HG03060 (cell line): ENCODE measurements at regions not wholly inside any gene's neighbourhood (a gene's known extent, or its start where the extent isn't known, plus 50 kb on each side); places are given as distances from the start of the nearest gene placed in this dataset.
"Not testable (repeated sequence)": the region's sequence is repeated elsewhere in the genome, so short reads cannot be mapped to it uniquely, and the experiment has no call there.

Source experiments
- ATAC-seq: cut with Tn5 transposase; IDR thresholded peaks from one replicate; pipeline ENCODE4 v1.9.1; 2021; ENCODE audit warnings: low read depth, moderate number of reproducible peaks; ENCODE audit not compliant: unreplicated experiment

DNA sequence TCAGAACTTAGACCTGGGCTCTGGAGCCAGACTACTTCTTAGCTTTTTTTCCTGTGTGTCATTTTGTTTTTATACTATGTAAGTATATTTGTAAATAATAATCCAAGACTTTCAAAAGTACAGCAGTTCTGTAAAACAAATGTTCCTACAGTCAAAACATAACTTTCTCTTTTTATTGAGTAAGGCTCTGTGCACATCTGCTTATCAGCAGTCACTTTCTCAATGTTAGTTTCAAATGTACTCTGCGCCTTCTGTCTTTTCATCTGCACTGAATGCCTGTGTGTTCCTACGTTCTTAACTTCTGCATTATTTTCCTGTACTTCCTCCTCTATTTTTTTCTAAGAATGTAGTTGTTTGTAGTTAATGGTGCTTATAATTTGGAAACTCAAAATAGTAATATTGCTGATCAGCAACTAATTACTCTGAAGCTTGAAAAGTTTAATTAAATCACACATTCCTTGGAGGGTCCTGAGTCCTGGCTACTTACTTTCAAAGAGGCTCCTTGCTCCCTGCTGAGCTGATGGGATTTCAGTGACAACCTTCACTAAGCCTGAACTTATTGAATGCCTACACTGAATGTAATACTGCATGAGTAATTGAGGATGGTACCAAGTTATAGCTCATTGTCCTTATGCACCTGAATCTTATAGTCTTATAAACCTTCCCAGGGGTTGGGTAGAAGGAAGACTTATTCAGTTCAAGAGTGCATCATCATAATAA, 329.9 kb downstream of the KCNJ2 start:
- ATAC-seq = no peak

DNA sequence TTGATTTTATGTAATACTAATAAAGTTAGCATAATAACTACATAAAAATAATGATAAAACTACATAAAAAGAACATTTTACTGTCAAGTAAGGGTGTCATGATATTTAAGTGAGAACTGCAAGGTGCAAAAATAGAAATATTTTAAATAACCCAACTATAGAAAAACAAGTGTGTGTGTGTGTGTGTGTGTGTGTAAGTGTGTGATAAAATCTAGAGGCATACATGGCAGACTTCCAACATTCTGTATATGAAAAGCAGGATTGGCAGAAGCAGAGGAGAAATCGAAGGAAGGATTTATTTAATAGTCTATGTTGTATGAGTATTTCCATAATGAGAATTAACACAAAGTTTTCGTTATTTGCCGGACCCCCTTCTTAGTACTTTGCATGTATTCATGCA, 334.1 kb downstream of the KCNJ2 start:
- no peak for ATAC-seq

GRCh38 chr17:70510288-70510687, 341.0 kb downstream of the KCNJ2 start:
- no peak for ATAC-seq

GRCh38 chr17:70517816-70518215, 348.5 kb downstream of the KCNJ2 start:
- ATAC-seq = no peak

DNA sequence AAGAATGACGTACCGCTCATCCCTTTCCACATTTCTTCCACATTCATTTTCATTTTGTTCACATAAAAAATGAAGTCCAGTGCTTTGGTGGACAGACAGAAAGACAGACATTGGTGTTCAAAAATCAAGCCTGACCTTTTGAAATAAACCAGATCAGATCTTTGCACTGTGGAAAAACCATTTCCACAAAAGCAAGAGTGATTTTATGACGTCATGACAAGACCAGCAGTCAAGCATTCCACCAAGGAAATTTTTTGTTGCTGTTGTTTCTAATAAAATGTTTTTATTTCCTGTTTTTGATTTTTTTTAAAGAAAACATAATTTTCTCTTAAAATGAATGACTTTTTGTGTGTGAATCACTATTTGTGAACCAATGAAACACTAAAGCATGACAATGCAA, 350.0 kb downstream of the KCNJ2 start:
- ATAC-seq = no peak

DNA sequence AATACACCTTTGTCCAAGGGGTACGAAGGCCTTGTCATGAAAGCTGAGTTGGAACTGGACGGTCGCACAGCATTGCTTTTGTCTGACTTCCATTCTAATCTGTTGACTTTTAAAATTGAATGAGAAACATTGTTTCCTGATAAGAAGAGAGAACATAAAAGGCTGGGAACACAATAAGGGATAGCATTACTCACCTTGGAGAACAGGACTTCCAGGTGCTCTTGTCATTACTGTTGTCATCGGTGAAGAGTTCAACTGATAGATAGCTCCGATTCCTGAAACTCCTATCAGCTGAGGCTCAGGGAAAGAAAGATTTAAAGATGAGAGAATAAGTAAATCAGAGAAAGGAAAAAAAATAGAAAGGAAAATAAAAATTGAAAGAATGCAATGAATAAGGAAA, 351.1 kb downstream of the KCNJ2 start:
- no peak for ATAC-seq

DNA sequence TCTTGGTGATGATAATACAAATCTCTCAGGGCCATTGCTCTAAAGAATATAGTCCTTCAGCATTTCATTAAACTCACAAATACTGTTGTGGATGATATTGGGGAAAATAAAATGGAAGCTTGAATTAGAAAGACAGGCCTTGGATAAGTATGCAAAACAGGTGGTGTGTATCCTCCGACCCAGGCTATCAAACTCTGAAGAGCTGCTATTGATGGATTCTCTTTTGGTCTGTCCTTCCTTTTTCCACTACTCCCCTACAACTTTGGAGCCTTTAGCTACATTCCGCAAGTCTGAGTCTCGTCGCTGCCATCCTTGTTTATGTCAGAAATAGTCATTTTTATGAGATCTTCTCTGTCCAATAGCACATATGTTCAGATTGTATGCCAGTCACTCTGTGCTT, 351.6 kb downstream of the KCNJ2 start:
- ATAC-seq = no peak

GRCh38 chr17:70521821-70522256, 352.5 kb downstream of the KCNJ2 start:
- no peak for ATAC-seq

GRCh38 chr17:70523426-70523825, 354.1 kb downstream of the KCNJ2 start:
- no peak for ATAC-seq

DNA sequence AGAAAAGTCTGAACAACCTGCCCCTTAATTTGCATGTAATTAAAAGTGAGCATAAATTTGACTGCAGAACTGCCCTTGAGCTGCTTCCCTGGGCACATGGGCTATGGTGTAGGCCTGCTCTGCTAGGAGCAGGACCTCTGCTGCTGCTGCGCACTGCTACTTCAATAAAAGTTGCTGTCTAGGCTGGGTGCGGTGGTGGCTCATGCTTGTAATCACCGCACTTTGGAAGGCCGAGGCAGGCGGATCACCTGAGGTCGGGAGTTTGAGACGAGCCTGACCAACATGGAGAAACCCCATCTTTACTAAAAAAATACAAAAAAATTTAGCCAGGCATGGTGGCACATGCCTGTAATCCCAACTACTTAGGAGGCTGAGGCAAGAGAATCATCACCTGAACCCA, 355.7 kb downstream of the KCNJ2 start:
- not testable (repeated sequence) for ATAC-seq

DNA sequence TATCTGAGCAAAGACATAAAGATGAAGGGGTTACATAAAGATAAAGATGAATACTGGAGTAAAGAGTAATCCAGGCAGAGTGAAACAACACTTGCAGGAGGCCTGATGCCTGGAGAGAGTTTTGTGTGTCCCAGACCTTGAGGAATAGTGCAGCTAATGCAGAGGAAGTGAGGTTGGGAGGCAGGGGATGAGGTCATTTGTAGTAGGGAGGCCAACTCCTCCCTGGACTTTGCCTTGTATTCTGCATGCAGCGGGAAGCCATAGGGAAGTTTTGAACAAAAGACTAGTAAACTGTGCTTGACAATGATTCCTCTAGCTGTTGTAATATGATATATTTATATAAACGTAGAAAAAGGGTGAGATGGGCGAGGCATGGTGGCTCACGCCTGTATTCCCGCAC, 356.6 kb downstream of the KCNJ2 start:
- no peak for ATAC-seq

DNA sequence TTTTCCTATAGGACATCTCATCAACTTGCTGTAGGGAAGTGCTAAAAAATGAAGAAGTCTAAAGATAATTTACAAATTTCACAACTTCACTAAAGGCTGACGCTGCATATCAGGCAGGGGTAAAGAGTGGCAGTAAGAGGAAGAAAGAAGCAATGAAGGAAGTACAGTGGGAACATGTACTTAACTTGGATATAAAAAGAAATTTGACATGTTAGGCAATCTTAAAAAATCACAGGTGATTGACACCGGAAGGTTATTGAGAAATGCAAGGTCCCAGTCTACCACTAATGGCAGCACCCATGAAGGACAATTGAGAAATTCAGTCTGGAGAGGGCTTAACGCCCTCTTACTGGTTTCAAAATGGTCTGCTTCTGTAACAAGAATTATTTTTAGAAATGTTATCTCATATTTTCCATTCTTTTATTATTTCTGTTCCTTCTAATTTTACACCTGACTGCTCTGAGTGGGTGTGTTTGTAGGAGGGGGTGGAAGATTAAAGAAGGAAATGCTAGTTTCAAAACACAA, 358.1 kb downstream of the KCNJ2 start:
- ATAC-seq = no peak

GRCh38 chr17:70533427-70533826, 364.1 kb downstream of the KCNJ2 start:
- no peak for ATAC-seq

- ATAC-seq = no peak
Measured at GRCh38 chr17:70535986-70536385, 366.7 kb downstream of the KCNJ2 start.

DNA sequence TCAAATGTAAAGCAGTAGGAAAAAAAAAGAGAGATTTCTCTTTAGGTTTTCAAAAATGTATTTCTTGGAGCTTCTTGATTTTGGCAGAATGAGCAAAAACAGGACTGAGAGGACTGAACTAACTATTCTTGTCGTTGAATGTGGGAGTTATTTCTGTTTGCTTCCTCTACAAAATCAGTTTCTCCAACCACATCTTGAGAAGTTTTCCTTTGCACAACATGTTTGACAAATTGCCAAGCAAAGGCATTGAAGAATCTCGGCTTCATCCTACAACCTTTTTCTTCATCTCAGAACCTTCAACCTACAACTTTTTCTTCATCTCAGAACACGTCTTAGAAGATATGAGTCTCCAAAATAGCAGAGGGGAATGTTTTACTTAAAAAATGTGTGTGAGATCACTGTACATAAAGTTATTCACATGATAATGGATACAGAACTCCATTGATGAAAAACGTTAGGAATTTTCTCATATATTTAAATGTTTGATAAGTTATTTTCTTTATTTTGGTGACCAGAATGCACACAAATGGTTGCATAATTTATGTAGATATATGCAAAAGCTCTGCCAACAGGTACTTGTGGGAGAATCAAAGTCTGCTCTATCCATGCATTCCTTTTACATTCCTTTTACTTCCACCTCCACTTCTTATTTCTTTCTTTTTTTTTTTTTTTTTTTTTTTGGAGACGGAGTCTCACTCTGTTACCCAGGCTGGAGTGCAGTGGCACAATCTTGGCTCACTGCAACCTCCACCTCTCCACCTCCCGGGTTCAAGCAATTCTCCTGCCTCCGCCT, 370.0 kb downstream of the KCNJ2 start:
- no peak for ATAC-seq

GRCh38 chr17:70542876-70543275, 373.5 kb downstream of the KCNJ2 start:
- ATAC-seq = no peak

DNA sequence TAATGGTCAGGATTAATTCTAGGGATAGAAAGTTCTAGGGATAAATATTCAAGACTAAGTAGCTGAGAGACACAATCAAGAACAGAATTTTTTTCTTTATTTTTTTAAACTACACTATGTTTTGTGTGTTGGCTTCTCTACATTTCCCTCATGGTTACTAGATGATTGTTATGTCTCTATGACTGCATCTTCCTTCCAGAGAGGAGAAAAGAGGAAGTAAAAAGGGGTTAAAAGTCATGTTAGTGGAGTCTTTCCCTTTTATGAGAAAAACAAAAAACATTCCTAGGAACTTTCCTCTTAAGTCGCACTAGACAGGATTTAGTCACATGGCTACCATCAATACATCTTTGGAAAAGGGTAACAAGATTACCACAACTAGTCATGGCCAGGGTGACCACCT, 375.0 kb downstream of the KCNJ2 start:
- no peak for ATAC-seq

- no peak for ATAC-seq
Measured at GRCh38 chr17:70552230-70552981, 383.1 kb downstream of the KCNJ2 start.

DNA sequence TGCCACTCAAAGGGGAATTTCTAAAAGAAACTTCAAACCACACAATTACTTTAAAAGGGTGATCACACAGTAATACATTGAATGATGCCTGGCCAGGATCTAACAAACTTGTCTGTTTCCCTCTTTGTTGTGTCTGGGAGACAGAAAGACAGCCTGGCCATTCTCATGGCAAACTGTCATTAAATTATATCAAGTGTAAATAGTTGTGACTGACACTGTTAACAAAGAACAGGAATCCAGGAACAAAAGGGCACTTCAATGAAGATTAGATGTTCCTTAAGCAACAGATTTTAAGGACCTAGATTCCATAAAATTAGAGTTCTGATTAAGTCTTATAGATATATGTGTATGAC, 383.6 kb downstream of the KCNJ2 start:
- ATAC-seq = no peak

DNA sequence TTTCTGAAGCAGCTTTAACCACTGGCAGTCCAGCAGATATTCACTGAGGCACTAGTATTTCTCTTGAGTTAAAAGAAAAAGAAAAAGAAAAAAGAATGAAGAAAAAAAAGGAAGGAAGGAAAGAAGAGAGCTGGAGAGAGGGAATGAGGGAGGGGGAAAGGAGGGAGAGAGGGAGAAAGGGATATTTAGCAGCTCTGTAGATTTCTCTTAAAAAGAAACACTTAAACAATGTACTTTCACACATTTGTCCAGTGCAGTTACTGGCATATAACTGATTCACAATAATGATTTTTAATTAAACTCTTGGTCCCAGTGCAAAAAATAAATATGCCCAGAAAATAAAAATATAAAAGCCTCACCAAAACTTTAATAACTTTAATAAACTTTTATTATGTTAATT, 386.4 kb downstream of the KCNJ2 start:
- ATAC-seq = no peak

GRCh38 chr17:70558821-70559220, 389.5 kb downstream of the KCNJ2 start:
- no peak for ATAC-seq
